ENCODE measurements at regions not wholly inside any gene's neighbourhood (a gene's known extent, or its start where the extent isn't known, plus 50 kb on each side); places are given as distances from the start of the nearest gene placed in this dataset.

DNA sequence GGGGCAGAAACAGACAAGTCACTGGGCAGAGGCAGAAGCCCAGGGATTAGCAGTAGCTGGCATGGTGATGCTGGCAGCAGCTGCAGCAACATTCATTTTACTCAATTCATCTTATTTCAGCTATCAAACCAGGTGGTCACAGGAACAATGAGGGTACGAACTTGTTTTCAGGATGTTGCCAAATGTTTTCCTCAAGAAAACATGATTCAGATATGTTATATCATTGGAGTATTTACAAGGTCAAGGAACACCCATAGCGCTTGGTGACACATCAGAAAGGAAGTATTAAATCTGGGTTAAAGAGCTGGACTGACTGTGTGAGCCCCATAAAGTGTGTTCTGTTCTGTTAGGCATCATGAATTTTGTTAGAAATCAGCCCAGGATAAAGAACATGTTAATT lies 456.9 kb upstream of the ID4 start:
- H4K20me1 ChIP-seq (ENCODE audit: insufficient read depth, low read length) = no peaks in the 10 kb centered on the region
- no peak overlapping the region for H3K4me2 ChIP-seq (ENCODE audit: insufficient read depth, low read length)
- no peak overlapping the region for H3K27ac ChIP-seq (ENCODE audit: low read length)
- H2AFZ ChIP-seq (ENCODE audit: low read depth, low read length) = no peak overlapping the region
- no peaks in the 10 kb centered on the region for H3K9me3 ChIP-seq (ENCODE audit: insufficient read depth, low read length, severe bottlenecking)
- no peaks in the 10 kb centered on the region for H3K79me2 ChIP-seq (ENCODE audit: insufficient read depth, low read length)
- ATAC-seq (ENCODE audit: insufficient read depth, low read depth) = no peak
- no peaks in the 10 kb centered on the region for H3K4me1 ChIP-seq (ENCODE audit: insufficient read depth, low read length)
- no peaks in the 10 kb centered on the region for H3K36me3 ChIP-seq (ENCODE audit: insufficient read depth, low read length)
- H3K4me3 ChIP-seq (ENCODE audit: low read depth in 1 of 2, low read length in 2 of 2) = no peak overlapping the region
- no peak for DNase-seq
- TF ChIP-seq, protein P1, sequence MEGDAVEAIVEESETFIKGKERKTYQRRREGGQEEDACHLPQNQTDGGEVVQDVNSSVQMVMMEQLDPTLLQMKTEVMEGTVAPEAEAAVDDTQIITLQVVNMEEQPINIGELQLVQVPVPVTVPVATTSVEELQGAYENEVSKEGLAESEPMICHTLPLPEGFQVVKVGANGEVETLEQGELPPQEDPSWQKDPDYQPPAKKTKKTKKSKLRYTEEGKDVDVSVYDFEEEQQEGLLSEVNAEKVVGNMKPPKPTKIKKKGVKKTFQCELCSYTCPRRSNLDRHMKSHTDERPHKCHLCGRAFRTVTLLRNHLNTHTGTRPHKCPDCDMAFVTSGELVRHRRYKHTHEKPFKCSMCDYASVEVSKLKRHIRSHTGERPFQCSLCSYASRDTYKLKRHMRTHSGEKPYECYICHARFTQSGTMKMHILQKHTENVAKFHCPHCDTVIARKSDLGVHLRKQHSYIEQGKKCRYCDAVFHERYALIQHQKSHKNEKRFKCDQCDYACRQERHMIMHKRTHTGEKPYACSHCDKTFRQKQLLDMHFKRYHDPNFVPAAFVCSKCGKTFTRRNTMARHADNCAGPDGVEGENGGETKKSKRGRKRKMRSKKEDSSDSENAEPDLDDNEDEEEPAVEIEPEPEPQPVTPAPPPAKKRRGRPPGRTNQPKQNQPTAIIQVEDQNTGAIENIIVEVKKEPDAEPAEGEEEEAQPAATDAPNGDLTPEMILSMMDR (IDR thresholded peaks at IDR 0.05; ENCODE audit: borderline replicate concordance, extremely low read depth, low read length, poor library complexity, severe bottlenecking) = no peak
- no peak for TF ChIP-seq EZH2 (IDR thresholded peaks at IDR 0.05; ENCODE audit: borderline replicate concordance, low read depth, low read length, severe bottlenecking)
- no peak overlapping the region for H3K9ac ChIP-seq (ENCODE audit: low read depth, low read length)
- H3K27me3 ChIP-seq (ENCODE audit: insufficient read depth, low read length, poor library complexity) = no peaks in the 10 kb centered on the region

DNA sequence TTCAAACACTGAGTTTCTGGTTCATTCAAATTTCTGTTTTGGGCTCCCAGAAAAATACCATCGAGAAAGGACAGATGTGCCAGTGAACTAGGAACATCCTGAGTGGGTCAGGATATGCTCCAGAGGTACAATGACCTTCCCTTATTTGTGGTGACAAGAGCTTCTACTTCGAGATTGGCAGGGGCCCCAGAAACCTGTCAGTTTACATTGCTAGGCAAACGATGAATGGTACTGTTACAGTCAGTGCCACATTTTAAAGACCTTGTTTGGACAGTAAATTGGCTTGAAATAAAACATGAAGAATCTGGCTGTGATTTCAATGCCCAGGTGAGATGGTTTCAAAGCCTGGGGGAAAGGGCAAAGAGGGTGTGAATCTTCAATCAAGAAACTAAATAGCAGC lies 454.5 kb upstream of the ID4 start:
- DNase-seq (no peak), ATAC-seq (ENCODE audit: insufficient read depth, low read depth) (no peak)
- Histone ChIP-seq H3K27me3 (ENCODE audit: insufficient read depth, low read length, poor library complexity) (no peaks in the 10 kb centered on the region), H3K4me3 (ENCODE audit: low read depth in 1 of 2, low read length in 2 of 2) (no peak overlapping the region), H3K4me1 (ENCODE audit: insufficient read depth, low read length) (no peaks in the 10 kb centered on the region), H3K27ac (ENCODE audit: low read length) (no peak overlapping the region), H2AFZ (ENCODE audit: low read depth, low read length) (no peak overlapping the region), H4K20me1 (ENCODE audit: insufficient read depth, low read length) (no peaks in the 10 kb centered on the region), H3K9ac (ENCODE audit: low read depth, low read length) (no peak overlapping the region), H3K4me2 (ENCODE audit: insufficient read depth, low read length) (no peak overlapping the region), H3K36me3 (ENCODE audit: insufficient read depth, low read length) (no peaks in the 10 kb centered on the region), H3K9me3 (ENCODE audit: insufficient read depth, low read length, severe bottlenecking) (no peaks in the 10 kb centered on the region), H3K79me2 (ENCODE audit: insufficient read depth, low read length) (no peaks in the 10 kb centered on the region)
- no peak for TF ChIP-seq EZH2 (IDR thresholded peaks at IDR 0.05; ENCODE audit: borderline replicate concordance, low read depth, low read length, severe bottlenecking)
- TF ChIP-seq, protein P1 (IDR thresholded peaks at IDR 0.05; ENCODE audit: borderline replicate concordance, extremely low read depth, low read length, poor library complexity, severe bottlenecking) = no peak

DNA sequence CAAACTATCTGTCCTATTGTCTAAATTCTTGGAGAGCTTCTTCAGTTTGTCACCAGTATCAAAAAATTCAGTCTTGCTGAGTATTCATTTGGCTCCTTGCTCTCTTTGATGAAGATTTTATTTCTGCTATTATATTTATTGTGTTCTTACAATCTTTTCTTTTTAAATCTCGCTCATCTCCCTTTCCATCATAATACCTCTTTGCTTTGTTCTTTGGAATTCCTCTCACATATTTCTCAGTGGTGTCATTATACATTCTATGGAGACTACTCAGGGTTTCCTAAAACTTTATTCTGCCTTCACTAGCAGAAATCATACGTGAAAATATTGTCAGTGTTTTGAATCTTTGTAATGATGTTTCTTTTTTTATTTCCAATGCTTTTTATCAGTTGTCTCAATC lies 445.2 kb upstream of the ID4 start:
- H4K20me1 ChIP-seq (ENCODE audit: insufficient read depth, low read length) = no peaks in the 10 kb centered on the region
- no peaks in the 10 kb centered on the region for H3K9me3 ChIP-seq (ENCODE audit: insufficient read depth, low read length, severe bottlenecking)
- TF ChIP-seq EZH2 (IDR thresholded peaks at IDR 0.05; ENCODE audit: borderline replicate concordance, low read depth, low read length, severe bottlenecking) = no peak
- TF ChIP-seq, protein P1 (IDR thresholded peaks at IDR 0.05; ENCODE audit: borderline replicate concordance, extremely low read depth, low read length, poor library complexity, severe bottlenecking) = no peak
- no peak overlapping the region for H3K4me2 ChIP-seq (ENCODE audit: insufficient read depth, low read length)
- H3K79me2 ChIP-seq (ENCODE audit: insufficient read depth, low read length) = no peaks in the 10 kb centered on the region
- DNase-seq (no peak), ATAC-seq (ENCODE audit: insufficient read depth, low read depth) (no peak)
- H3K9ac ChIP-seq (ENCODE audit: low read depth, low read length) = no peak overlapping the region
- no peak overlapping the region for H3K27ac ChIP-seq (ENCODE audit: low read length)
- no peaks in the 10 kb centered on the region for H3K4me1 ChIP-seq (ENCODE audit: insufficient read depth, low read length)
- no peak overlapping the region for H3K4me3 ChIP-seq (ENCODE audit: low read depth in 1 of 2, low read length in 2 of 2)
- no peak overlapping the region for H2AFZ ChIP-seq (ENCODE audit: low read depth, low read length)
- H3K36me3 ChIP-seq (ENCODE audit: insufficient read depth, low read length) = no peaks in the 10 kb centered on the region
- no peaks in the 10 kb centered on the region for H3K27me3 ChIP-seq (ENCODE audit: insufficient read depth, low read length, poor library complexity)

DNA sequence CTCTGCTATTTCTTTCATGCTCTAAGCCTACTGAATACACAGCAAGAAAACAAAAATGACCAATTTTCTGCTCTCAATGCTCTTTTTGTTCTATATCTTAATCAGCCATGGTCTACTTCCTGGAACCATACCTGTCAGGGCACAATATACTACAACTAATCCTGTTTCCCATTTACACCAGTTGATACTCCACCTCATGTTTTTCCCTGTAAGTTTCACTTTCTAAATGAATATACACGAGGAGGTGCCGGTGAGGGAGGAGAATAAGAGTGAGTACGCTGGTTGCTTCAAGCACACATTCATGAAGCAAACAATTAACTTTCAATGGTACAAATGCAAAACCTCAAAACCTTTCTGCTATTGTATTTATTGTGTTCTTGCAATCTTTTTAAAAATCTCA lies 443.1 kb upstream of the ID4 start:
- no peak overlapping the region for H3K9ac ChIP-seq (ENCODE audit: low read depth, low read length)
- H3K4me2 ChIP-seq (ENCODE audit: insufficient read depth, low read length) = no peak overlapping the region
- H3K27ac ChIP-seq (ENCODE audit: low read length) = no peak overlapping the region
- no peak for DNase-seq
- no peak for ATAC-seq (ENCODE audit: insufficient read depth, low read depth)
- no peaks in the 10 kb centered on the region for H3K36me3 ChIP-seq (ENCODE audit: insufficient read depth, low read length)
- no peaks in the 10 kb centered on the region for H3K79me2 ChIP-seq (ENCODE audit: insufficient read depth, low read length)
- no peak overlapping the region for H3K4me3 ChIP-seq (ENCODE audit: low read depth in 1 of 2, low read length in 2 of 2)
- H4K20me1 ChIP-seq (ENCODE audit: insufficient read depth, low read length) = no peaks in the 10 kb centered on the region
- H3K4me1 ChIP-seq (ENCODE audit: insufficient read depth, low read length) = no peaks in the 10 kb centered on the region
- no peaks in the 10 kb centered on the region for H3K27me3 ChIP-seq (ENCODE audit: insufficient read depth, low read length, poor library complexity)
- no peak overlapping the region for H2AFZ ChIP-seq (ENCODE audit: low read depth, low read length)
- no peaks in the 10 kb centered on the region for H3K9me3 ChIP-seq (ENCODE audit: insufficient read depth, low read length, severe bottlenecking)
- TF ChIP-seq EZH2 (IDR thresholded peaks at IDR 0.05; ENCODE audit: borderline replicate concordance, low read depth, low read length, severe bottlenecking) = no peak
- TF ChIP-seq, protein P1 (IDR thresholded peaks at IDR 0.05; ENCODE audit: borderline replicate concordance, extremely low read depth, low read length, poor library complexity, severe bottlenecking) = no peak
